GM23338 (cell line): ENCODE measurements at regions not wholly inside any gene's neighbourhood (a gene's known extent, or its start where the extent isn't known, plus 50 kb on each side); places are given as distances from the start of the nearest gene placed in this dataset.
A peak's percentile ranks its signal among the peaks of the same experiment; 100 is the strongest.

Source experiments
- ATAC-seq: fragments of 200-7000 bp; cut with Tn5 transposase; 3 replicates; pipeline ENCODE4 v1.9.1; 2020
- DNase-seq: peaks from one replicate; pipeline ENCODE4 v3.0.0-alpha.2; 2015; ENCODE audit warnings: low spot score
- H2AFZ ChIP-seq: fragments of 200-600 bp; sonication (generic); 2 replicates; pipeline ENCODE4 v1.8.0; 2016; ENCODE audit warnings: antibody characterized with exemption, mild to moderate bottlenecking, moderate library complexity
- H3F3A ChIP-seq: fragments of 200-600 bp; sonication (generic); replicated peaks from 2 replicates; pipeline ENCODE4 v1.8.0; 2017; ENCODE audit warnings: antibody characterized with exemption, mixed run types, low read depth
- H3K27ac ChIP-seq: fragments of 200-600 bp; sonication (generic); 2 replicates; pipeline ENCODE4 v1.6.1; 2016; ENCODE audit warnings: low read depth
- H3K27me3 ChIP-seq: fragments of 200-600 bp; sonication (generic); 2 replicates; pipeline ENCODE4 v1.8.0; 2016; ENCODE audit warnings: mild to moderate bottlenecking, mixed run types, moderate library complexity; ENCODE audit not compliant: insufficient read depth
- H3K36me3 ChIP-seq: fragments of 200-600 bp; sonication (generic); 2 replicates; pipeline ENCODE4 v1.8.0; 2016; ENCODE audit warnings: mild to moderate bottlenecking; ENCODE audit not compliant: insufficient read depth
- H3K4me1 ChIP-seq: fragments of 200-600 bp; sonication (generic); 2 replicates; pipeline ENCODE4 v1.8.0; 2016; ENCODE audit warnings: mild to moderate bottlenecking, moderate library complexity; ENCODE audit not compliant: insufficient read depth
- H3K4me2 ChIP-seq: fragments of 200-600 bp; sonication (generic); 2 replicates; pipeline ENCODE4 v1.7.1; 2017; ENCODE audit warnings: mixed run types
- H3K4me3 ChIP-seq: fragments of 200-600 bp; sonication (generic); 2 replicates; pipeline ENCODE4 v1.6.1; 2016; ENCODE audit warnings: mixed run types
- H3K79me2 ChIP-seq: fragments of 200-600 bp; sonication (generic); replicated peaks from 2 replicates; pipeline ENCODE4 v1.8.0; 2017; ENCODE audit warnings: mild to moderate bottlenecking; ENCODE audit not compliant: insufficient read depth
- H3K9me2 ChIP-seq: fragments of 200-600 bp; sonication (generic); 2 replicates; pipeline ENCODE4 v1.8.0; 2017; ENCODE audit not compliant: insufficient read depth
- H4K20me1 ChIP-seq: fragments of 200-600 bp; sonication (generic); replicated peaks from 2 replicates; pipeline ENCODE4 v1.8.0; 2017; ENCODE audit warnings: mild to moderate bottlenecking; ENCODE audit not compliant: insufficient read depth
- H3K27ac Mint-ChIP-seq: 2 replicates; pipeline ENCODE4 v1.8.0; 2020; ENCODE audit warnings: inconsistent platforms, mild to moderate bottlenecking, moderate library complexity, mixed read lengths
- H3K27me3 Mint-ChIP-seq: 3 replicates; pipeline ENCODE4 v1.8.0; 2022; ENCODE audit warnings: low read depth, mild to moderate bottlenecking, moderate library complexity, mixed read lengths, inconsistent platforms; ENCODE audit not compliant: insufficient read depth, poor library complexity
- H3K36me3 Mint-ChIP-seq: 3 replicates; pipeline ENCODE4 v1.8.0; 2021; ENCODE audit warnings: low read depth, mild to moderate bottlenecking, inconsistent platforms, moderate library complexity, mixed read lengths
- H3K4me1 Mint-ChIP-seq: 3 replicates; pipeline ENCODE4 v1.8.0; 2020; ENCODE audit warnings: mild to moderate bottlenecking, inconsistent platforms, mixed read lengths
- H3K4me3 Mint-ChIP-seq: 3 replicates; pipeline ENCODE4 v1.8.0; 2021; ENCODE audit warnings: moderate library complexity, mild to moderate bottlenecking, inconsistent platforms, mixed read lengths
- H3K9me3 Mint-ChIP-seq: 3 replicates; pipeline ENCODE4 v1.8.0; 2020; ENCODE audit warnings: moderate library complexity, mild to moderate bottlenecking, inconsistent platforms, mixed read lengths
- CREB1 ChIP-seq: fragments of 250-450 bp; sonication (Bioruptor Pico); IDR thresholded peaks from 2 replicates; pipeline ENCODE4 v1.5.0; 2020; ENCODE audit warnings: low read depth, mild to moderate bottlenecking, moderate library complexity
- EZH2 ChIP-seq: fragments of 200-600 bp; sonication (generic); IDR thresholded peaks from one replicate; pipeline ENCODE4 v1.8.0; 2017; ENCODE audit warnings: antibody characterized with exemption, mild to moderate bottlenecking, low read depth; ENCODE audit not compliant: unreplicated experiment
- EZH2phosphoT487 ChIP-seq: fragments of 200-600 bp; sonication (generic); IDR thresholded peaks from one replicate; pipeline ENCODE4 v1.8.1; 2018; ENCODE audit warnings: antibody characterized with exemption; ENCODE audit not compliant: unreplicated experiment
- JUNB ChIP-seq: IDR thresholded peaks from one replicate; pipeline ENCODE4 v1.6.1; 2016; ENCODE audit warnings: antibody characterized with exemption; ENCODE audit not compliant: unreplicated experiment
- NANOG ChIP-seq: IDR thresholded peaks from 2 replicates; pipeline ENCODE4 v1.6.1; 2016; ENCODE audit warnings: antibody characterized with exemption, borderline replicate concordance
- POLR2AphosphoS5 ChIP-seq: IDR thresholded peaks from 2 replicates; pipeline ENCODE4 v1.6.1; 2016; ENCODE audit warnings: antibody characterized with exemption, low read depth
- STAT1 ChIP-seq: IDR thresholded peaks from one replicate; pipeline ENCODE4 v1.6.1; 2016; ENCODE audit warnings: antibody characterized with exemption; ENCODE audit not compliant: unreplicated experiment
- ZNF114 ChIP-seq: fragments of 250-450 bp; sonication (Bioruptor Pico); IDR thresholded peaks from 2 replicates; pipeline ENCODE4 v1.5.0; 2020; ENCODE audit warnings: mild to moderate bottlenecking, moderate library complexity
- ZNF331 ChIP-seq: fragments of 250-450 bp; sonication (Bioruptor Pico); IDR thresholded peaks from 2 replicates; pipeline ENCODE4 v1.5.0; 2020; ENCODE audit warnings: low read depth, mild to moderate bottlenecking, moderate library complexity
- TF ChIP-seq, protein P1 (sequence below): fragments of 250-450 bp; sonication (Bioruptor Pico); IDR thresholded peaks from 2 replicates; pipeline ENCODE4 v1.5.0; 2020; ENCODE audit warnings: mild to moderate bottlenecking, moderate library complexity
- TF ChIP-seq, protein P2 (sequence below): IDR thresholded peaks from 2 replicates; pipeline ENCODE4 v1.6.1; 2016; ENCODE audit warnings: antibody characterized with exemption
- TF ChIP-seq, protein P3 (sequence below): IDR thresholded peaks from one replicate; pipeline ENCODE4 v1.6.1; 2018; ENCODE audit warnings: antibody characterized with exemption; ENCODE audit not compliant: unreplicated experiment
- TF ChIP-seq, protein P4 (sequence below), 2 experiments: fragments of 200-600 bp in 1 of 2; sonication (generic) in 1 of 2; conservative IDR thresholded peaks; 2 replicates each; pipeline versions ENCODE4 v1.5.1 to v1.6.1; 2016 to 2017; ENCODE audit warnings: antibody characterized with exemption in 2 of 2, low read depth in 2 of 2, mild to moderate bottlenecking in 2 of 2, moderate library complexity in 1 of 2

DNA sequence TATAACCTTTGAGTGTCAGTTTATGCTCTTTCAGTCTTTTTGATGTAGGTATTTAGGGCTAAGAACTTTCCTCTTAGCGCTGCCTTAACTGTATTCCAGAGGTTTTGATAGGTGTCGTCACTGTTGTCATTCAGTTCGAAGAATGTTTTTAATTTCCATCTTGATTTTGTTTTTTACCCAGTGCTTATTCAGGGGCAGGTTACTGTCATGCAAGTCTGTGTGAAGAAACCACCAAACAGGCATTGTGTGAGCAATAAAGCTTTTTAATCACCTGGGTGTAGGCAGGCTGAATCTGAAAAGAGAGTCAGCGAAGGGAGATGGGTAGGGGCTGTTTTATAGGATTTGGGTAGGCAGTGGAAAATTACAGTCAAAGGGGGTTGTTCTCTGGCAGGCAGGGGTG lies 142.0 kb upstream of the USP9Y start:
- peak; percentile 3 for DNase-seq
- Histone ChIP-seq H3K27me3 (no peaks in the 10 kb centered on the region), H3K36me3 (no peaks in the 10 kb centered on the region), H3K9me2 (no peaks in the 10 kb centered on the region), H3K4me1 (no peaks in the 10 kb centered on the region), H3F3A (no peaks in the 10 kb centered on the region), H3K27ac (peak overlapping the region; percentile 74; the same call in 1 of the 2 replicates), H4K20me1 (no peaks in the 10 kb centered on the region), H3K4me3 (no peak overlapping the region), H3K79me2 (no peaks in the 10 kb centered on the region), H3K4me2 (peak overlapping the region; percentile 43; the same call in 1 of the 2 replicates), H2AFZ (no peak overlapping the region)
- Mint-ChIP-seq H3K4me3 (no peak overlapping the region), H3K4me1 (peaks cover 18% of the 10 kb centered on the region), H3K27me3 (peaks cover 8% of the 10 kb centered on the region), H3K9me3 (peaks cover 31% of the 10 kb centered on the region), H3K27ac (no peak overlapping the region; the same call in 1 of the 2 replicates), H3K36me3 (peaks cover 6% of the 10 kb centered on the region; the same call in 2 of the 3 replicates)
- ATAC-seq: no peak
- TF ChIP-seq, protein P1, sequence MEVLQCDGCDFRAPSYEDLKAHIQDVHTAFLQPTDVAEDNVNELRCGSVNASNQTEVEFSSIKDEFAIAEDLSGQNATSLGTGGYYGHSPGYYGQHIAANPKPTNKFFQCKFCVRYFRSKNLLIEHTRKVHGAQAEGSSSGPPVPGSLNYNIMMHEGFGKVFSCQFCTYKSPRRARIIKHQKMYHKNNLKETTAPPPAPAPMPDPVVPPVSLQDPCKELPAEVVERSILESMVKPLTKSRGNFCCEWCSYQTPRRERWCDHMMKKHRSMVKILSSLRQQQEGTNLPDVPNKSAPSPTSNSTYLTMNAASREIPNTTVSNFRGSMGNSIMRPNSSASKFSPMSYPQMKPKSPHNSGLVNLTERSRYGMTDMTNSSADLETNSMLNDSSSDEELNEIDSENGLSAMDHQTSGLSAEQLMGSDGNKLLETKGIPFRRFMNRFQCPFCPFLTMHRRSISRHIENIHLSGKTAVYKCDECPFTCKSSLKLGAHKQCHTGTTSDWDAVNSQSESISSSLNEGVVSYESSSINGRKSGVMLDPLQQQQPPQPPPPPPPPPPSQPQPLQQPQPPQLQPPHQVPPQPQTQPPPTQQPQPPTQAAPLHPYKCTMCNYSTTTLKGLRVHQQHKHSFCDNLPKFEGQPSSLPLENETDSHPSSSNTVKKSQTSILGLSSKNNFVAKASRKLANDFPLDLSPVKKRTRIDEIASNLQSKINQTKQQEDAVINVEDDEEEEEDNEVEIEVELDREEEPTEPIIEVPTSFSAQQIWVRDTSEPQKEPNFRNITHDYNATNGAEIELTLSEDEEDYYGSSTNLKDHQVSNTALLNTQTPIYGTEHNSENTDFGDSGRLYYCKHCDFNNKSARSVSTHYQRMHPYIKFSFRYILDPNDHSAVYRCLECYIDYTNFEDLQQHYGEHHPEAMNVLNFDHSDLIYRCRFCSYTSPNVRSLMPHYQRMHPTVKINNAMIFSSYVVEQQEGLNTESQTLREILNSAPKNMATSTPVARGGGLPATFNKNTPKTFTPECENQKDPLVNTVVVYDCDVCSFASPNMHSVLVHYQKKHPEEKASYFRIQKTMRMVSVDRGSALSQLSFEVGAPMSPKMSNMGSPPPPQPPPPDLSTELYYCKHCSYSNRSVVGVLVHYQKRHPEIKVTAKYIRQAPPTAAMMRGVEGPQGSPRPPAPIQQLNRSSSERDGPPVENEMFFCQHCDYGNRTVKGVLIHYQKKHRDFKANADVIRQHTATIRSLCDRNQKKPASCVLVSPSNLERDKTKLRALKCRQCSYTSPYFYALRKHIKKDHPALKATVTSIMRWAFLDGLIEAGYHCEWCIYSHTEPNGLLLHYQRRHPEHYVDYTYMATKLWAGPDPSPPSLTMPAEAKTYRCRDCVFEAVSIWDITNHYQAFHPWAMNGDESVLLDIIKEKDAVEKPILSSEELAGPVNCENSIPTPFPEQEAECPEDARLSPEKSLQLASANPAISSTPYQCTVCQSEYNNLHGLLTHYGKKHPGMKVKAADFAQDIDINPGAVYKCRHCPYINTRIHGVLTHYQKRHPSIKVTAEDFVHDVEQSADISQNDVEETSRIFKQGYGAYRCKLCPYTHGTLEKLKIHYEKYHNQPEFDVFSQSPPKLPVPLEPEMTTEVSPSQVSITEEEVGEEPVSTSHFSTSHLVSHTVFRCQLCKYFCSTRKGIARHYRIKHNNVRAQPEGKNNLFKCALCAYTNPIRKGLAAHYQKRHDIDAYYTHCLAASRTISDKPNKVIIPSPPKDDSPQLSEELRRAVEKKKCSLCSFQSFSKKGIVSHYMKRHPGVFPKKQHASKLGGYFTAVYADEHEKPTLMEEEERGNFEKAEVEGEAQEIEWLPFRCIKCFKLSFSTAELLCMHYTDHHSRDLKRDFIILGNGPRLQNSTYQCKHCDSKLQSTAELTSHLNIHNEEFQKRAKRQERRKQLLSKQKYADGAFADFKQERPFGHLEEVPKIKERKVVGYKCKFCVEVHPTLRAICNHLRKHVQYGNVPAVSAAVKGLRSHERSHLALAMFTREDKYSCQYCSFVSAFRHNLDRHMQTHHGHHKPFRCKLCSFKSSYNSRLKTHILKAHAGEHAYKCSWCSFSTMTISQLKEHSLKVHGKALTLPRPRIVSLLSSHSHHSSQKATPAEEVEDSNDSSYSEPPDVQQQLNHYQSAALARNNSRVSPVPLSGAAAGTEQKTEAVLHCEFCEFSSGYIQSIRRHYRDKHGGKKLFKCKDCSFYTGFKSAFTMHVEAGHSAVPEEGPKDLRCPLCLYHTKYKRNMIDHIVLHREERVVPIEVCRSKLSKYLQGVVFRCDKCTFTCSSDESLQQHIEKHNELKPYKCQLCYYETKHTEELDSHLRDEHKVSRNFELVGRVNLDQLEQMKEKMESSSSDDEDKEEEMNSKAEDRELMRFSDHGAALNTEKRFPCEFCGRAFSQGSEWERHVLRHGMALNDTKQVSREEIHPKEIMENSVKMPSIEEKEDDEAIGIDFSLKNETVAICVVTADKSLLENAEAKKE (CRISPR knock-in tag): no peak
- TF ChIP-seq ZNF114 (CRISPR knock-in tag) (no peak), NANOG (no peak), EZH2 (no peak), POLR2AphosphoS5 (no peak), EZH2phosphoT487 (no peak), ZNF331 (CRISPR knock-in tag) (no peak), CREB1 (CRISPR knock-in tag) (no peak), STAT1 (no peak), JUNB (no peak)
- TF ChIP-seq, protein P2, sequence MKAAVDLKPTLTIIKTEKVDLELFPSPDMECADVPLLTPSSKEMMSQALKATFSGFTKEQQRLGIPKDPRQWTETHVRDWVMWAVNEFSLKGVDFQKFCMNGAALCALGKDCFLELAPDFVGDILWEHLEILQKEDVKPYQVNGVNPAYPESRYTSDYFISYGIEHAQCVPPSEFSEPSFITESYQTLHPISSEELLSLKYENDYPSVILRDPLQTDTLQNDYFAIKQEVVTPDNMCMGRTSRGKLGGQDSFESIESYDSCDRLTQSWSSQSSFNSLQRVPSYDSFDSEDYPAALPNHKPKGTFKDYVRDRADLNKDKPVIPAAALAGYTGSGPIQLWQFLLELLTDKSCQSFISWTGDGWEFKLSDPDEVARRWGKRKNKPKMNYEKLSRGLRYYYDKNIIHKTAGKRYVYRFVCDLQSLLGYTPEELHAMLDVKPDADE: no peak
- TF ChIP-seq, protein P3, sequence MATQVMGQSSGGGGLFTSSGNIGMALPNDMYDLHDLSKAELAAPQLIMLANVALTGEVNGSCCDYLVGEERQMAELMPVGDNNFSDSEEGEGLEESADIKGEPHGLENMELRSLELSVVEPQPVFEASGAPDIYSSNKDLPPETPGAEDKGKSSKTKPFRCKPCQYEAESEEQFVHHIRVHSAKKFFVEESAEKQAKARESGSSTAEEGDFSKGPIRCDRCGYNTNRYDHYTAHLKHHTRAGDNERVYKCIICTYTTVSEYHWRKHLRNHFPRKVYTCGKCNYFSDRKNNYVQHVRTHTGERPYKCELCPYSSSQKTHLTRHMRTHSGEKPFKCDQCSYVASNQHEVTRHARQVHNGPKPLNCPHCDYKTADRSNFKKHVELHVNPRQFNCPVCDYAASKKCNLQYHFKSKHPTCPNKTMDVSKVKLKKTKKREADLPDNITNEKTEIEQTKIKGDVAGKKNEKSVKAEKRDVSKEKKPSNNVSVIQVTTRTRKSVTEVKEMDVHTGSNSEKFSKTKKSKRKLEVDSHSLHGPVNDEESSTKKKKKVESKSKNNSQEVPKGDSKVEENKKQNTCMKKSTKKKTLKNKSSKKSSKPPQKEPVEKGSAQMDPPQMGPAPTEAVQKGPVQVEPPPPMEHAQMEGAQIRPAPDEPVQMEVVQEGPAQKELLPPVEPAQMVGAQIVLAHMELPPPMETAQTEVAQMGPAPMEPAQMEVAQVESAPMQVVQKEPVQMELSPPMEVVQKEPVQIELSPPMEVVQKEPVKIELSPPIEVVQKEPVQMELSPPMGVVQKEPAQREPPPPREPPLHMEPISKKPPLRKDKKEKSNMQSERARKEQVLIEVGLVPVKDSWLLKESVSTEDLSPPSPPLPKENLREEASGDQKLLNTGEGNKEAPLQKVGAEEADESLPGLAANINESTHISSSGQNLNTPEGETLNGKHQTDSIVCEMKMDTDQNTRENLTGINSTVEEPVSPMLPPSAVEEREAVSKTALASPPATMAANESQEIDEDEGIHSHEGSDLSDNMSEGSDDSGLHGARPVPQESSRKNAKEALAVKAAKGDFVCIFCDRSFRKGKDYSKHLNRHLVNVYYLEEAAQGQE: no peak
- TF ChIP-seq, protein P4, sequence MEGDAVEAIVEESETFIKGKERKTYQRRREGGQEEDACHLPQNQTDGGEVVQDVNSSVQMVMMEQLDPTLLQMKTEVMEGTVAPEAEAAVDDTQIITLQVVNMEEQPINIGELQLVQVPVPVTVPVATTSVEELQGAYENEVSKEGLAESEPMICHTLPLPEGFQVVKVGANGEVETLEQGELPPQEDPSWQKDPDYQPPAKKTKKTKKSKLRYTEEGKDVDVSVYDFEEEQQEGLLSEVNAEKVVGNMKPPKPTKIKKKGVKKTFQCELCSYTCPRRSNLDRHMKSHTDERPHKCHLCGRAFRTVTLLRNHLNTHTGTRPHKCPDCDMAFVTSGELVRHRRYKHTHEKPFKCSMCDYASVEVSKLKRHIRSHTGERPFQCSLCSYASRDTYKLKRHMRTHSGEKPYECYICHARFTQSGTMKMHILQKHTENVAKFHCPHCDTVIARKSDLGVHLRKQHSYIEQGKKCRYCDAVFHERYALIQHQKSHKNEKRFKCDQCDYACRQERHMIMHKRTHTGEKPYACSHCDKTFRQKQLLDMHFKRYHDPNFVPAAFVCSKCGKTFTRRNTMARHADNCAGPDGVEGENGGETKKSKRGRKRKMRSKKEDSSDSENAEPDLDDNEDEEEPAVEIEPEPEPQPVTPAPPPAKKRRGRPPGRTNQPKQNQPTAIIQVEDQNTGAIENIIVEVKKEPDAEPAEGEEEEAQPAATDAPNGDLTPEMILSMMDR (conservative IDR thresholded peaks at IDR 0.05; ENCODE audit: low read depth in 2 of 2): no peak
